ENCODE measurements at regions not wholly inside any gene's neighbourhood (a gene's known extent, or its start where the extent isn't known, plus 50 kb on each side); places are given as distances from the start of the nearest gene placed in this dataset.

- Histone ChIP-seq H2AFZ (ENCODE audit: low read depth, low read length) (no peak overlapping the region), H3K79me2 (replicated peaks; ENCODE audit: insufficient read depth, low read length) (no peaks in the 10 kb centered on the region), H3K27ac (ENCODE audit: low read length) (no peak overlapping the region), H4K20me1 (ENCODE audit: insufficient read depth) (no peaks in the 10 kb centered on the region), H3K4me3 (ENCODE audit: low read length) (no peak overlapping the region), H3K9me3 (ENCODE audit: low read length) (no peaks in the 10 kb centered on the region), H3K9me2 (ENCODE audit: insufficient read depth, low read length) (no peaks in the 10 kb centered on the region), H3K9ac (ENCODE audit: low read length) (no peak overlapping the region), H3F3A (ENCODE audit: insufficient read depth, low read length, poor library complexity, severe bottlenecking) (no peaks in the 10 kb centered on the region), H3K27me3 (ENCODE audit: insufficient read depth, low read depth, low read length) (no peaks in the 10 kb centered on the region), H3K4me2 (ENCODE audit: low read length) (no peak overlapping the region), H3K36me3 (ENCODE audit: insufficient read depth, low read length) (no peaks in the 10 kb centered on the region)
- TF ChIP-seq EP300 (conservative IDR thresholded peaks at IDR 0.05; ENCODE audit: poor library complexity, severe bottlenecking): peak; percentile 57
- TF ChIP-seq TAF1 (IDR thresholded peaks at IDR 0.05; ENCODE audit: low read depth): no peak
- TF ChIP-seq SMC3 (conservative IDR thresholded peaks at IDR 0.05; ENCODE audit: poor library complexity): no peak
- TF ChIP-seq RAD21 (conservative IDR thresholded peaks at IDR 0.05): no peak
- no peak for TF ChIP-seq EZH2 (IDR thresholded peaks at IDR 0.05; ENCODE audit: borderline replicate concordance, insufficient read depth, low read length, poor library complexity, severe bottlenecking)
- TF ChIP-seq MXI1 (conservative IDR thresholded peaks at IDR 0.05; ENCODE audit: poor library complexity, severe bottlenecking): no peak
- no peak for TF ChIP-seq REST (IDR thresholded peaks at IDR 0.05; ENCODE audit: borderline replicate concordance)
- TF ChIP-seq POLR2AphosphoS5 (IDR thresholded peaks at IDR 0.05): peak; percentile 50
- no peak for TF ChIP-seq CTCF (IDR thresholded peaks at IDR 0.05; ENCODE audit: poor library complexity, severe bottlenecking)
Observed at GRCh38 chr14:87676814-87677437, 316.1 kb downstream of the GALC start.

- Histone ChIP-seq H3K4me3 (ENCODE audit: low read length) (no peak overlapping the region), H2AFZ (ENCODE audit: low read depth, low read length) (no peak overlapping the region), H3K9me2 (ENCODE audit: insufficient read depth, low read length) (no peaks in the 10 kb centered on the region), H3K79me2 (replicated peaks; ENCODE audit: insufficient read depth, low read length) (no peaks in the 10 kb centered on the region), H3K36me3 (ENCODE audit: insufficient read depth, low read length) (no peaks in the 10 kb centered on the region), H3K27me3 (ENCODE audit: insufficient read depth, low read depth, low read length) (no peaks in the 10 kb centered on the region), H3K9ac (ENCODE audit: low read length) (no peak overlapping the region), H3K4me2 (ENCODE audit: low read length) (no peak overlapping the region), H3K9me3 (ENCODE audit: low read length) (no peaks in the 10 kb centered on the region), H3K27ac (ENCODE audit: low read length) (no peak overlapping the region), H4K20me1 (ENCODE audit: insufficient read depth) (no peaks in the 10 kb centered on the region), H3F3A (ENCODE audit: insufficient read depth, low read length, poor library complexity, severe bottlenecking) (no peaks in the 10 kb centered on the region)
- TF ChIP-seq CTCF (IDR thresholded peaks at IDR 0.05; ENCODE audit: poor library complexity, severe bottlenecking) (no peak), TAF1 (IDR thresholded peaks at IDR 0.05; ENCODE audit: low read depth) (no peak), RAD21 (conservative IDR thresholded peaks at IDR 0.05) (no peak), POLR2AphosphoS5 (IDR thresholded peaks at IDR 0.05) (no peak), MXI1 (conservative IDR thresholded peaks at IDR 0.05; ENCODE audit: poor library complexity, severe bottlenecking) (no peak), EZH2 (IDR thresholded peaks at IDR 0.05; ENCODE audit: borderline replicate concordance, insufficient read depth, low read length, poor library complexity, severe bottlenecking) (no peak), SMC3 (conservative IDR thresholded peaks at IDR 0.05; ENCODE audit: poor library complexity) (no peak), REST (IDR thresholded peaks at IDR 0.05; ENCODE audit: borderline replicate concordance) (no peak), EP300 (conservative IDR thresholded peaks at IDR 0.05; ENCODE audit: poor library complexity, severe bottlenecking) (no peak)
Observed at GRCh38 chr14:87667659-87668058, 325.3 kb downstream of the GALC start.
